SK-N-SH (cell line): ENCODE measurements at regions not wholly inside any gene's neighbourhood (a gene's known extent, or its start where the extent isn't known, plus 50 kb on each side); places are given as distances from the start of the nearest gene placed in this dataset.

ENCODE experiments used
- CTCF ChIA-PET: fragments of 300-600, 350-600 bp; formaldehyde crosslinking; extraction: SDS; loops from one replicate; lab custom pipeline; 2021; lab: Yijun Ruan, JAX
- POLR2A ChIA-PET: fragments of 350-600 bp; sonication (Branson Sonifier 250); formaldehyde crosslinking; extraction: SDS; loops from one replicate; lab custom pipeline; 2020; ENCODE audit warnings: antibody characterized with exemption, inconsistent platforms; lab: Yijun Ruan, JAX
- DNase-seq: peaks from one replicate; pipeline ENCODE4 v3.0.0; 2012
- H2AFZ ChIP-seq: fragments of 200-600 bp; sonication (generic); 2 replicates; pipeline ENCODE4 v1.8.1; 2016; ENCODE audit warnings: antibody characterized with exemption, mild to moderate bottlenecking, low read depth
- H3F3A ChIP-seq: fragments of 200-600 bp; sonication (generic); replicated peaks from 2 replicates; pipeline ENCODE3; 2016; ENCODE audit warnings: antibody characterized with exemption, mild to moderate bottlenecking; ENCODE audit not compliant: insufficient read depth
- H3K27ac ChIP-seq, 2 experiments: fragments of 200-500 bp in 1 of 2; fragments of 200-600 bp in 1 of 2; sonication (Bioruptor generic) in 1 of 2; sonication (generic), shearing (Covaris generic) in 1 of 2; 2 replicates each; pipeline versions ENCODE4 v1.5.1 to v1.6.1; 2014 to 2016; ENCODE audit warnings: low read depth in 2 of 2, inconsistent platforms in 1 of 2, low read length in 1 of 2, mild to moderate bottlenecking in 1 of 2, mixed read lengths in 1 of 2
- H3K27me3 ChIP-seq: fragments of 200-600 bp; sonication (generic), shearing (Covaris generic); 2 replicates; pipeline ENCODE4 v1.6.1; 2016; ENCODE audit warnings: mixed run types; ENCODE audit not compliant: insufficient read depth
- H3K36me3 ChIP-seq, 2 experiments: fragments of 200-500 bp in 1 of 2; fragments of 200-600 bp in 1 of 2; sonication (Bioruptor generic) in 1 of 2; sonication (generic) in 1 of 2; replicated peaks in 1 of 2; 2 replicates each; pipeline versions ENCODE3 to v1.5.1; 2014 to 2016; ENCODE audit warnings: low read length in 1 of 2, mild to moderate bottlenecking in 1 of 2; ENCODE audit not compliant: insufficient read depth in 2 of 2, control insufficient read depth in 1 of 2
- H3K4me1 ChIP-seq, 2 experiments: fragments of 200-500 bp in 1 of 2; fragments of 200-600 bp in 1 of 2; sonication (Bioruptor generic) in 1 of 2; sonication (generic), shearing (Covaris generic) in 1 of 2; 2 replicates each; pipeline versions ENCODE4 v1.5.1 to v1.6.1; 2014 to 2016; ENCODE audit warnings: low read depth in 1 of 2, low read length in 1 of 2, mixed run types in 1 of 2; ENCODE audit not compliant: insufficient read depth in 2 of 2, control insufficient read depth in 1 of 2
- H3K4me2 ChIP-seq: fragments of 200-600 bp; sonication (generic), shearing (Covaris generic); 2 replicates; pipeline ENCODE4 v1.6.1; 2017; ENCODE audit warnings: mixed run types
- H3K4me3 ChIP-seq, 2 experiments: fragments of 200-500 bp in 1 of 2; fragments of 200-600 bp in 1 of 2; sonication (Bioruptor generic) in 1 of 2; sonication (generic), shearing (Covaris generic) in 1 of 2; 2 replicates each; pipeline versions ENCODE4 v1.5.1 to v1.8.1; 2014 to 2016; ENCODE audit warnings: low read depth in 2 of 2, inconsistent platforms in 1 of 2, low read length in 1 of 2, mild to moderate bottlenecking in 1 of 2, mixed read lengths in 1 of 2, moderate library complexity in 1 of 2
- H3K79me2 ChIP-seq: fragments of 200-600 bp; sonication (generic); 2 replicates; pipeline ENCODE4 v1.8.1; 2017; ENCODE audit warnings: mild to moderate bottlenecking; ENCODE audit not compliant: insufficient read depth
- H3K9ac ChIP-seq: fragments of 200-600 bp; sonication (generic); 2 replicates; pipeline ENCODE4 v1.6.1; 2017; ENCODE audit warnings: mixed run types
- H3K9me2 ChIP-seq: fragments of 200-600 bp; sonication (generic); 2 replicates; pipeline ENCODE4 v1.6.1; 2017; ENCODE audit warnings: mixed run types
- H3K9me3 ChIP-seq: fragments of 200-600 bp; sonication (generic); 2 replicates; pipeline ENCODE4 v1.6.1; 2017; ENCODE audit warnings: mixed run types, mild to moderate bottlenecking, moderate library complexity
- H4K20me1 ChIP-seq: fragments of 200-600 bp; sonication (generic); 2 replicates; pipeline ENCODE4 v1.6.1; 2017; ENCODE audit warnings: mild to moderate bottlenecking, mixed run types; ENCODE audit not compliant: insufficient read depth
- ELF1 ChIP-seq: IDR thresholded peaks from 2 replicates; pipeline ENCODE4 v1.4.0; 2012
- EP300 ChIP-seq, 2 experiments: IDR thresholded peaks; 2 replicates each; pipeline versions ENCODE4 v1.4.0 to v1.6.1; 2012; ENCODE audit warnings: borderline replicate concordance in 1 of 2, low read depth in 1 of 2, low read length in 1 of 2
- EZH2phosphoT487 ChIP-seq: fragments of 200-600 bp; sonication (generic); IDR thresholded peaks from 2 replicates; pipeline ENCODE4 v1.6.1; 2017; ENCODE audit warnings: low read depth, mixed run types, mild to moderate bottlenecking, antibody characterized with exemption, moderate library complexity, borderline replicate concordance
- FOSL2 ChIP-seq: IDR thresholded peaks from 2 replicates; pipeline ENCODE4 v1.4.0; 2012; ENCODE audit warnings: low read depth, mild to moderate bottlenecking, moderate library complexity, borderline replicate concordance
- FOXJ3 ChIP-seq: sonication (generic); formaldehyde crosslinking; IDR thresholded peaks from 2 replicates; pipeline ENCODE4 v1.5.1; 2020; ENCODE audit warnings: mild to moderate bottlenecking, missing genetic modification reagents
- FOXM1 ChIP-seq: IDR thresholded peaks from 2 replicates; pipeline ENCODE4 v1.4.0; 2012; ENCODE audit warnings: low read depth, mild to moderate bottlenecking
- GATA2 ChIP-seq: sonication (generic); formaldehyde crosslinking; IDR thresholded peaks from 2 replicates; pipeline ENCODE4 v1.5.0; 2020; ENCODE audit warnings: mild to moderate bottlenecking, missing genetic modification reagents
- MXI1 ChIP-seq: IDR thresholded peaks from 2 replicates; pipeline ENCODE4 v1.6.1; 2012; ENCODE audit warnings: mild to moderate bottlenecking, low read depth, low read length, improper control_type of control experiment
- PBX3 ChIP-seq: IDR thresholded peaks from 2 replicates; pipeline ENCODE4; 2012
- POLR2AphosphoS5 ChIP-seq: IDR thresholded peaks from 2 replicates; pipeline ENCODE4 v1.6.1; 2012; ENCODE audit warnings: low read depth, low read length
- RCOR1 ChIP-seq: fragments of 150-350 bp; IDR thresholded peaks from 2 replicates; pipeline ENCODE4 v1.6.1; 2017; ENCODE audit warnings: antibody characterized with exemption, low read length
- RXRA ChIP-seq: IDR thresholded peaks from 2 replicates; pipeline ENCODE4 v1.4.0; 2012; ENCODE audit warnings: low read depth, mild to moderate bottlenecking, borderline replicate concordance
- SMC3 ChIP-seq: IDR thresholded peaks from 2 replicates; pipeline ENCODE4 v1.6.1; 2012; ENCODE audit warnings: low read depth, low read length, improper control_type of control experiment
- TEAD4 ChIP-seq: IDR thresholded peaks from 2 replicates; pipeline ENCODE4 v1.4.0; 2012; ENCODE audit warnings: mild to moderate bottlenecking, borderline replicate concordance; ENCODE audit not compliant: insufficient read depth
- USF2 ChIP-seq: fragments of 150-350 bp; IDR thresholded peaks from 2 replicates; pipeline ENCODE4 v1.6.1; 2017; ENCODE audit warnings: antibody characterized with exemption, low read length, low read depth, borderline replicate concordance
- YY1 ChIP-seq: IDR thresholded peaks from 2 replicates; pipeline ENCODE4 v1.4.0; 2012; ENCODE audit warnings: low read depth, mild to moderate bottlenecking
- ZBTB33 ChIP-seq: IDR thresholded peaks from 2 replicates; pipeline ENCODE4 v1.4.0; 2012; ENCODE audit warnings: low read depth, borderline replicate concordance
- WGBS: methylation state at CpG from one replicate; pipeline ENCODE4 v1.1.6; 2017; ENCODE audit warnings: low lambda C conversion rate; 5-methylcytosine and 5-hydroxymethylcytosine counted together
- TF ChIP-seq, protein P1 (sequence below): IDR thresholded peaks from 2 replicates; pipeline ENCODE4 v1.4.0; 2012; ENCODE audit warnings: low read depth, borderline replicate concordance
- TF ChIP-seq, protein P2 (sequence below): fragments of 200-600 bp; sonication (generic); IDR thresholded peaks from 2 replicates; pipeline ENCODE4 v1.6.1; 2017; ENCODE audit warnings: antibody characterized with exemption, mild to moderate bottlenecking, moderate library complexity
- TF ChIP-seq, protein P3 (sequence below): IDR thresholded peaks from 2 replicates; pipeline ENCODE4 v1.4.0; 2012; ENCODE audit warnings: low read depth

DNA sequence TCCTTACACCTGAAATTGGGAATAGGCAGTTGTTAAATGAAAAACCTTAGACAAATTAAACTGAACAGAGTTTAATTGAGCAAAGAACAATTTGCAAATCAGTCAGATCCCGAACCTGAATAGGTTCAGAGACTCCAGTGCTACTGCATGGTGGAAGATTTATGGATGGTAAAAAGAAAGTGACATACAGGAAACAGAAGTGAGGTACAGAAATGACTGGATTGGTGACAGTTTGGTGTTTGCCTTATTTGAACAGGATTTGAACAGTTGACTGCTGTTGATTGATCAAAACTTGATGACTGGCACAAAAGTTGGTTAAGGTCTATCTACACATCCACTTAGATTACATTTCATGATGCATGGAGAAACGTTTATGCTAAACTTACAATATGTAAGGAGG lies 248.8 kb downstream of the HNMT start:
- no peak overlapping the region for H3K4me3 ChIP-seq
- TF ChIP-seq SMC3: no peak
- TF ChIP-seq, protein P1, sequence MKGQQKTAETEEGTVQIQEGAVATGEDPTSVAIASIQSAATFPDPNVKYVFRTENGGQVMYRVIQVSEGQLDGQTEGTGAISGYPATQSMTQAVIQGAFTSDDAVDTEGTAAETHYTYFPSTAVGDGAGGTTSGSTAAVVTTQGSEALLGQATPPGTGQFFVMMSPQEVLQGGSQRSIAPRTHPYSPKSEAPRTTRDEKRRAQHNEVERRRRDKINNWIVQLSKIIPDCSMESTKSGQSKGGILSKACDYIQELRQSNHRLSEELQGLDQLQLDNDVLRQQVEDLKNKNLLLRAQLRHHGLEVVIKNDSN: no peak
- TF ChIP-seq, protein P2, sequence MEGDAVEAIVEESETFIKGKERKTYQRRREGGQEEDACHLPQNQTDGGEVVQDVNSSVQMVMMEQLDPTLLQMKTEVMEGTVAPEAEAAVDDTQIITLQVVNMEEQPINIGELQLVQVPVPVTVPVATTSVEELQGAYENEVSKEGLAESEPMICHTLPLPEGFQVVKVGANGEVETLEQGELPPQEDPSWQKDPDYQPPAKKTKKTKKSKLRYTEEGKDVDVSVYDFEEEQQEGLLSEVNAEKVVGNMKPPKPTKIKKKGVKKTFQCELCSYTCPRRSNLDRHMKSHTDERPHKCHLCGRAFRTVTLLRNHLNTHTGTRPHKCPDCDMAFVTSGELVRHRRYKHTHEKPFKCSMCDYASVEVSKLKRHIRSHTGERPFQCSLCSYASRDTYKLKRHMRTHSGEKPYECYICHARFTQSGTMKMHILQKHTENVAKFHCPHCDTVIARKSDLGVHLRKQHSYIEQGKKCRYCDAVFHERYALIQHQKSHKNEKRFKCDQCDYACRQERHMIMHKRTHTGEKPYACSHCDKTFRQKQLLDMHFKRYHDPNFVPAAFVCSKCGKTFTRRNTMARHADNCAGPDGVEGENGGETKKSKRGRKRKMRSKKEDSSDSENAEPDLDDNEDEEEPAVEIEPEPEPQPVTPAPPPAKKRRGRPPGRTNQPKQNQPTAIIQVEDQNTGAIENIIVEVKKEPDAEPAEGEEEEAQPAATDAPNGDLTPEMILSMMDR: no peak
- no peak for TF ChIP-seq POLR2AphosphoS5
- no peak for TF ChIP-seq FOXM1
- TF ChIP-seq FOSL2: no peak
- no peak for TF ChIP-seq PBX3
- no peak for TF ChIP-seq USF2
- no peak for TF ChIP-seq GATA2 (CRISPR knock-in tag)
- no peak for TF ChIP-seq ZBTB33
- TF ChIP-seq RCOR1: no peak
- no peak for TF ChIP-seq FOXJ3 (CRISPR knock-in tag)
- TF ChIP-seq, protein P3, sequence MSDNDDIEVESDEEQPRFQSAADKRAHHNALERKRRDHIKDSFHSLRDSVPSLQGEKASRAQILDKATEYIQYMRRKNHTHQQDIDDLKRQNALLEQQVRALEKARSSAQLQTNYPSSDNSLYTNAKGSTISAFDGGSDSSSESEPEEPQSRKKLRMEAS: no peak
- no peak for TF ChIP-seq EP300 (IDR thresholded peaks at IDR 0.05; ENCODE audit: borderline replicate concordance in 1 of 2, low read depth in 1 of 2, low read length in 1 of 2)
- no peak for TF ChIP-seq YY1
- TF ChIP-seq ELF1: no peak
- no peak for TF ChIP-seq MXI1
- no peak for TF ChIP-seq TEAD4
- TF ChIP-seq EZH2phosphoT487: no peak
- no peak for TF ChIP-seq RXRA
- H3K27ac ChIP-seq: no peak overlapping the region
- H3K9me2 ChIP-seq: no peaks in the 10 kb centered on the region
- H3K9me3 ChIP-seq: no peaks in the 10 kb centered on the region
- H3K4me1 ChIP-seq: peaks cover 3 to 7% of the 10 kb centered on the region in 2 experiments; a peak in 3 of 4 replicates
- no peaks in the 10 kb centered on the region for H4K20me1 ChIP-seq
- no peaks in the 10 kb centered on the region for H3K79me2 ChIP-seq
- ChIA-PET POLR2A (no interaction called here), CTCF (no interaction called here)
- no peak overlapping the region for H3K9ac ChIP-seq
- H3K27me3 ChIP-seq: no peaks in the 10 kb centered on the region
- H3F3A ChIP-seq: peaks cover 7% of the 10 kb centered on the region
- 65% methylated on average over 2 of the region's 2 CpGs for WGBS
- no peak overlapping the region for H3K4me2 ChIP-seq
- H2AFZ ChIP-seq: no peak overlapping the region
- no peak for DNase-seq
- no peaks in the 10 kb centered on the region for H3K36me3 ChIP-seq
